ENCODE measurements at regions not wholly inside any gene's neighbourhood (a gene's known extent, or its start where the extent isn't known, plus 50 kb on each side); places are given as distances from the start of the nearest gene placed in this dataset.

- BruUV-seq (replicated peaks), result no TSS peak
- H4K20me1 ChIP-seq (replicated peaks; ENCODE audit: control insufficient read depth, extremely low read depth, insufficient read depth, low read length), result no peaks in the 10 kb centered on the region
- FAIRE-seq, result no peak
- H3K79me2 ChIP-seq (ENCODE audit: control insufficient read depth, insufficient read depth, low read length), result no peaks in the 10 kb centered on the region
- no peak overlapping the region for H3K4me2 ChIP-seq (ENCODE audit: insufficient read depth, low read length)
- intact Hi-C loops (cut with micrococcal nuclease), result loop anchor here (1.0 to 5.0 kb wide), 11 partner anchors 40 to 1249 kb away; partner anchors contain the start of gene NDUFAF5
- CTCF ChIA-PET, result interaction anchor here (0.9 to 10.0 kb wide), 15 partner anchors 9 to 1250 kb away, joined by 3 to 299 read pairs (median 9); no protein-coding TSS in a partner anchor
- no peak overlapping the region for H3K4me3 ChIP-seq (replicated peaks in 1 of 3; ENCODE audit: insufficient read depth in 1 of 3, low read depth in 1 of 3, low read length in 3 of 3)
- dilution Hi-C loops (cut with MboI; ENCODE audit: extremely low pct_ligation_motif_present, low sequenced_read_pairs), result no loop called here
- no peak overlapping the region for H3K27ac ChIP-seq (ENCODE audit: insufficient read depth, low read depth, low read length)
- no peak overlapping the region for H3K9ac ChIP-seq (replicated peaks; ENCODE audit: extremely low read depth, insufficient read depth, low read length)
- peak; percentile 7 for DNase-seq (ENCODE audit: low read depth, low spot score)
- H3K36me3 ChIP-seq (ENCODE audit: control insufficient read depth in 2 of 2, extremely low read depth in 1 of 2, insufficient read depth in 2 of 2, low read length in 2 of 2), result no peaks in the 10 kb centered on the region
- H3K9me1 ChIP-seq (replicated peaks; ENCODE audit: control insufficient read depth, extremely low read depth, insufficient read depth, low read length), result no peaks in the 10 kb centered on the region
- no peaks in the 10 kb centered on the region for H3K9me3 ChIP-seq (replicated peaks; ENCODE audit: control insufficient read depth, insufficient read depth, low read length)
- H3K4me1 ChIP-seq (ENCODE audit: control insufficient read depth, extremely low read depth, insufficient read depth, low read length), result peaks cover 29% of the 10 kb centered on the region
- POLR2A ChIA-PET, result no interaction called here
- no peak for TF ChIP-seq POLR2A (IDR thresholded peaks at IDR 0.05; ENCODE audit: low read depth, low read length)
- TF ChIP-seq CTCF (IDR thresholded peaks at IDR 0.05; ENCODE audit: extremely low read depth in 1 of 2, insufficient read depth in 1 of 2, low read depth in 1 of 2, low read length in 2 of 2), result no peak
- TF ChIP-seq JUN (IDR thresholded peaks at IDR 0.05; ENCODE audit: borderline replicate concordance, insufficient read depth, insufficient read length, low read depth), result no peak
- TF ChIP-seq GATA2 (IDR thresholded peaks at IDR 0.05; ENCODE audit: insufficient read depth, insufficient read length, low read depth, low read length), result no peak
- no peak for TF ChIP-seq MYC (IDR thresholded peaks at IDR 0.05; ENCODE audit: low read depth, low read length)
- TF ChIP-seq EZH2 (IDR thresholded peaks at IDR 0.05; ENCODE audit: borderline replicate concordance, low read depth, low read length, severe bottlenecking), result no peak
- no peak for TF ChIP-seq FOS (IDR thresholded peaks at IDR 0.05; ENCODE audit: borderline replicate concordance, insufficient read depth, low read length)
- no peak for TF ChIP-seq POLR2AphosphoS5 (IDR thresholded peaks at IDR 0.05; ENCODE audit: insufficient read depth, low read depth, low read length)
- TF ChIP-seq MAX (IDR thresholded peaks at IDR 0.05; ENCODE audit: insufficient read depth, insufficient read length), result no peak
- peaks cover 2 to 3% of the 10 kb centered on the region in 2 experiments for H3K27me3 ChIP-seq (ENCODE audit: control insufficient read depth in 2 of 2, insufficient read depth in 2 of 2, low read length in 2 of 2)
- H2AFZ ChIP-seq (ENCODE audit: low read depth, low read length), result no peak overlapping the region
Measured at GRCh38 chr20:12925863-12926793, 82.6 kb upstream of the SPTLC3 start.
